NCI-H2227 (cell line): ENCODE measurements at regions not wholly inside any gene's neighbourhood (a gene's known extent, or its start where the extent isn't known, plus 50 kb on each side); places are given as distances from the start of the nearest gene placed in this dataset.

Source experiments
- DNase-seq: peaks from one replicate; lab custom pipeline; 2025; ENCODE audit not compliant: unreplicated experiment; lab: John Stamatoyannopoulos, UW

DNA sequence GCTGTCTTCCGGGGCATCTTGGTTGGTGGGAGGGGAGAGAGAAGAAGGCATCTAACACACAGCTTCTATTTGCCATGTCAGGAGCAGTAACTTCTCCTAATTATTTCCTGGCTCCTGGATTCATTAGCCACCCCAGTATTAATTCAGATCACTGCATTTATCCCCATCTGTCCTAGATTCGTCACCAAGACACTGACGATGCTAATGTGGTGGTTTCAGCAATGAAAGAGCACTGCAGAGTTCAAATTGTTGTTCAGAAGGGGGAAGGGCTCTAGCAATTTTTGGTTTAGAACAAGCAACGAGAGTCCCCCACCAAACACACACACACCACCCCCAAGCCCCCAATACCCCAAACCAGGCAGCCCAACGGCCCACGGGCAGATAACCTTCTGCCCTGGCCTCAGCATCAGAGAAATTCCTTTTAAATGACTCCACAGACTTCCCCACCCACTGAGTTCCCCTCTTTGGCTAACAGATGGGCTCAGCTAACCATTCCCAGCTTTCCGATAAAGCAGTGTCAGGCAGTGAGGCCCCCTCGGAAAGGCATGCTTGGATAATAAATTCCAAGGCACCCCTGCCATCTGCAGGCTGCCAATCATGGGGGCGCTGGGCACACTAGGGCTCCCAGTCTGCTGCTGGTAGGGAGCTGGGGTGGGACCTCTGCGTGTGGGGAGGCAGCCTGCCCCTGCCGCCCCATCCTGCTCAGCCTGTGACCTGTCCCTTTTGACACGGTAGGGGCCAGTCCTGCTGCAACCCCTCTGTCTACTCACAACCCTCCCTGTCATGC, 453.5 kb downstream of the MIAT start:
- no peak for DNase-seq

DNA sequence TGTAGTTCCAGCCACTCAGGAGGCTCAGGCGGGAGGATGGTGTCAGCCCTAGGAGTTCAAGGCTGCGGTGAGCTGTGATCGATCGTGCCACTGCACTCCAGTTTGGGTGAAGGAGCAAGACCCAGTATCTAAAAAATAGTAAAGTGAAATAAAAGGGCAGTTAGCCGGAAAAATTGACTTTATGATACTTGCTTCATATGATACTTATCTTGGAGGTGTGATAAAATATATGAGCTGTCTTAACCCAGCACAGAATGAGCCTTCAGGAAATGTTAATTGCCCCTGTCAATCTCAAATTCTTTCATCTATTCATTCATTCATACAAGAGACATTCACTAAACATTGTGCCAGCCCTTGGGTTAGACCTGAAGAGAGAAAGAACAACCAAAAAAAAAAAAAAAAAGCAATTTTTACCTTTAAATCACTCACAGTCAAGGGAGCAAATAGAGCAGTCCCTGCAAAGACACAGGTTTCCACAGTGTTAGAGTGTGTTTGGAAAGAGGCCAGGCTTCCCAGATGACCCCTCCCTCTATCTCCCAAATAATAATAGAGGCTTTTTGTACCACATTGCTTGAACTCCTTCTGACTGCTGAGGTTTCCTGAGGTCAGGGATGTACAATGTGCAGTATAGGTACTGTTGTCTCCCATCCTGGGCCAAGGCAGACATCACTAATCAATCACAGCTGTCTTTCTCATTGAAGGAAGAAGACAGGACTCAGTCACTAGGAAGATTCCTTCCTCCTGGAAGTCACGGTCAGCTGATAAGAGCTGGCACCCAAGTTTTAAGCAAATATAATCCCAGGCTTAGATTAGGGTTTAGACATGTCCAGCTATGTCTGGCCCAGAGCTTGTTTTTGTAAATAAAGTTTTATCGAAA, 454.6 kb downstream of the MIAT start:
- no peak for DNase-seq

DNA sequence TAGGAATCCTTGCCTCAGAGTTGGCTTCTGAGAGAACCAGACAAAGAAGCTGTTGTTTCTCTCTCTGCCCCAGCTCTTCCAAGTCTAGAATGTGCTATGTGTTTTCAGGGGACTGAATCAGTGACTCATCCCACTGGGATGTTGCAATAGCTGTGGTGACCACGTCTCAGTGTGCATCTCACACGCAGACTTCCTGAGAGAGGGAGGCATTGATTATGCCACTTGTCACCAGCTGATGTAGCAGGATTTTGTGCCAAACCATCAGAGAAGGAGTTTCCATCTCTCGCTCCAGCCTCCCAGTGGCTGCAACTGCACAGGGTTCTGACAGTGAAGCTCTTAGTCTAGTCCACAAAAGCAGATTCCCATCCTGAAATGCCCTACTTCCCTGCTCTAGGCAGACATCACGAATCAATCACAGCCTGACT, 455.8 kb downstream of the MIAT start:
- DNase-seq: no peak

DNA sequence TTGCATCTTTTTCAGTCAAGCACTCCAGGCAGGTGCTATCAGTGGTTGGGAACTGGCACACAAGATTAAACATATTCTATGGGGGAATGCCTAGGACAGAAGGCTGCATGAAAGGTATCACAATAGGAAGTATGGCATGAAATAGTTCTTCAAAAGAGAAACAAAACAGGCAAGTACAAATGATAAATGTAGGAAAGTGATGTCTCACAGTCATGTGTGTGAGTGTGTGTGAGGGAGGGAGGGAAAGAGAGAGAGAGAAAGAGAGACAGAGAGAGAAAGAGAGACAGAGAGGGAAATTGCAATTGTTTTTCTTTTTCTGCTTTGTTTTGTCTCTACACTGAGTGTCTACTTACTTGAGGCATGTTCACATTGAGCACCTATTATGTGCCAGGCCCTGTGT, 456.3 kb downstream of the MIAT start:
- DNase-seq: no peak

DNA sequence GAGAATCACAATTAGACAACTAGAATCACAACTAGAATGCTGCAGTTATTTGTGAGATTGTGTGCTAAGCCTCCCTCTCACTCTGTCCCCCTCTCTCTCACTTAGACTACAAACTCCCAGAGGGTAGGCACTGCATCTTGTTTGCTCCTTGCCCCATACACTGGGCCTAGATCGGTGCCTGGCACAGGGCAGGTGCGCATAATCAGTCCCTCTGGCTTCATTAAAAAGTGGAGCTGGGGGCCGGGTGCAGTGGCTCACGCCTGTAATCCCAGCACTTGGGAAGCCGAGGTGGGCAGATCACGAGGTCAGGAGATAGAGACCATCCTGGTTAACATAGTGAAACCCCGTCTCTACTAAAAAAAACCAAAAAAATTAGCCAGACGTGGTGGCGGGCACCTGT, 456.8 kb downstream of the MIAT start:
- no peak for DNase-seq

DNA sequence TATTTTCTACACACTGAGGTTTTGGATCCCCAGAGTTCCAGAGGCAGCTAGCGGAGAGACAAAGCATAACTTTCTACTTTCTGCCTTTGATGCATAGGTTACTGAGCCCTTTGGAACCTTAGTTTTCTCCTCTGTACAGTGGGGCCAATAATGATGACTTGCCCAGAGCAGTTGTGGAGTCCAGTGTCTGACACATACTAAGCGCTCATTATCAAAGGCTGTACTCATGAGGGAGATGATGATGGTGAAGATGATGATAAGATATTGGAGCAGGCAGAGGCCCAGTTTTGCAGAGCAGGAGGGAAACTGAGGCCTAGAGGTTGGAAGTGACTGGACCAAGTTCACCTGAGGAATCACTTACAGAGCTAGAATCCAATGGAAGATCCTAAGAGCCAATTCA, 458.0 kb downstream of the MIAT start:
- DNase-seq: no peak

DNA sequence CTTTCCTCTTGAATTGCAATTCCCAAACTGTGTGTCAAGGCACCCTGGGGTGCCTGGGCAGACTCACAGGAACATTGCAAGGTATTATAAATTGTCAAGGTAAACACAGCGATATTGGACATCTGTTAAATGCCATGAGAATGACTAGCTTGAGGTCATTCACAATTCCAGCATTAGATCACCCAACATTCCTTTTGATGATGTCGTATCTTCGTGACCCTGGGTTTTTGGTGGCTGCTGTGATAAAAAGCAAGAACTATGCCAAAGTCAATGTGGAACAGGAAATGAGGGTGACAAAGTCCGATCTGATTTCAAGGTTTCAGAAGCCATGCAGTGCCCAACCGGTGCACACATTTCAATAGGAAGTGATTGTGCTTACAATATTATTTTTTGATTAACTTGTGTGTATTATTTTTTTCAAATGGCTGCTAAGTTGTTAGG, 458.4 kb downstream of the MIAT start:
- no peak for DNase-seq

DNA sequence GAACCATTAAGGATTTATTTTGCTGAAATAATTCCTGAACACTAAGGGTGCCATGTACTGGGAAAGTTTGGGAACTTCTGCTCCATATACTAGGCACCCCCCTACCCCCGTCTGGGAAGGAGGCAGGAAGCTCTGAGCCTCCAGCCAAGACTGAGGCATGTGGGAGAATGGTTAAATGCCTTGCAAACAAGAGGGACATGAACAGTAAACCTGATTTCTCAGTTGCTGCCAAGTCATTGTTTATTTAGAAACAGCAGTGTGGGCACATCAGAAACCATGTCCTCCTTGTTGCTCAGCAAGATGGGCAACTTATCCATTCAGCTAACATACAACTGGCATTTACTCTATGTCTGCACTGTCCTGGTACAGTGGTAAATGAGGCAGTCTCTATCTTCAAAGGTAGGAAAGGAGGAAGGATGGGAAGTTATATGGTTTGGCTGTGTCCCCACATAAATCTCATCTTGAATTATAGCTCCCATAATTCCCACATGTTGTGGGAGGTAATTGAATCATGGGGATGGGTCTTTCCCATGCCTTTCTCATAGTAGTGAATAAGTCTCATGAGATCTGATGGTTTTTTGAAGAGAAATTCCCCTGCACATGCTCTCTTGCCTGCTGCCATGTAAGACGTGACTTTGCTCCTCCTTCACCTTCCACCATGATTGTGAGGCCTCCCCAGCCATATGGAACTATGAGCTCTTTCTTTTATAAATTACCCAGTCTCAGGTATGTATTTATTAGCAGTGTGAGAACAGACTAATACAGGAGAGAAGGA, 459.1 kb downstream of the MIAT start:
- no peak for DNase-seq

DNA sequence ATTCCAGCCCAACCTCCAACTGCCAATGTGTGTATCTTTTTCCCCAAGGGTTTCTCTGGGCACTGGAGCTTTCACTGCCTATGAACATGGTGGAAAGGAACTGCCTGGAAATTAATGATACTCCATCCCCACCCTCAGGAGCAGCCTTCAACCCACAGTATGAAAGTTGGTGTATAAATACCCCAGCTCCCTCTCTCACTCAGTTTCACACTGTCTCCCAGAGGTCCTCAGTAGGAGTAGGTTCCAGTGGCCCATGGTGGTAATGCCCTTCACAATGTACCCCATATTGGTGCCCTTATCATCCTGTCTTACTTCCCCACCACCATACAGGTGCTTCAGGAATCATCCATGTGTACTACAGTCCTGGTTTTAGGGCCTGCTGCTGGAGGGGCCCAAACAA, 462.6 kb downstream of the MIAT start:
- no peak for DNase-seq

DNA sequence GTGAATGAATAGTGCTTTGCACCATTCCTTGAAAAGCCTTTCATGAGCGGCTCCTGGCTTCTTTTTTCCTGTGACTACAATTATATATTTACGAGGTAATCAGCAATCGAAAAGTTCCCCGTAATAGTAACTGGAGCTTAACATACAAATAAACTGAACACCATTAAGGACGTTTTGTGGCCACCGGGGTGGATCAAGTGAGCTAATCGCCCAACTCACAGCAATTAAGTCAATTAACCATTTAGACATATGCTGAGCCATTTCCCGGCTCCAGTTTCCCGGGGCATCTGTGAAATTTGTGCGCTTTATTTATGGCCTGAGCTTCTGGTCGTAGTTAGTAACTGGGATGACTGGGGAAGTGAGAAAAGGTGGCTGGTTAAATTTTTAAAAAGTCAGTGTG, 465.2 kb downstream of the MIAT start:
- DNase-seq: no peak

DNA sequence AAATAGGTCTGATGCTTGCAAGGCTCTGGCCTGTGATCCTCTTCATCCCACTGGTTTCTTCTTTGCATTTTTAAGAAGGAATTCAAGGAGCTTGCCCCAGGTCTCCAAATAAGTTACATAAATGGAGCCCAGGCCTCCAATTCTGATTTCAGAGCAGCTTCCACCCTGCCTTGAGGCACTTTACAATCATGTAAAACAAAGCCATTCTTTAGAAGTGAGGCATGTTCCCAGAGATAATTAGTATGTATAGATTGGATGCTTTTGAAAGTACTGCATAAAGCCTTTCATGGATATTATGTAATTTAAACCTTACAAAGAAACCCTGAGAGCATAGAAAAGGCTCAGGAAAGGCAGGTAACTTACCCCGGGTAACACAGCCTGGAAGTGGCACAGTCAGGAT, 466.5 kb downstream of the MIAT start:
- no peak for DNase-seq

DNA sequence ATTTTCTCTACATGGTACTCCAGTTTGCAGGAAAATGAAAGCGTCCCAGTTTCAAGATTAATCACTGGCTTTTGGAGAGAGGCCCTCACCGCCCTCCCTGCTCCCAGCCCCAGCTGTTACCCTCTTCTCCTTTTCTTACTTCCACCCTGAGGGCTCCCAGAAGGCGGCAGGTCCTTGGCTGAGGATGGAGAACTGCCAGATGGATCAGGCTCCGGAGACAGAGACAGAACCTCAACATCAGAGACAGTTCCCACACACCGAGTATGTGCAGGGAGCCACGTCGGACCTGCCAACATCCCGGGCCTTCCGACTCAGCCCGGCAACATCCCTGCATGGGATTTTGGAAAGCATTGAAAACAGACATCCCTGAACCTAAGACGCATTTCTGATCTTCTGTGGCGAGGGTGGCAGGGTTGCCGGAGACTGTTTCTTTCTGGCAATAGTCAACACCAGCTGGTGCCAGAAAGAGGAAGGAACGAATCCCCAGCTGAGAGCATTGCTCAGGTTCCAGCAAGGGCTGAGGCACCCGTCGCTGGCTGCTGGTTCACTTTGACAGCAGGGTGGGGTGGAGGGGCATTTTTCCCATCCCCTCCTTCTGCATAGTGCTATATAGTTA, 467.1 kb downstream of the MIAT start:
- DNase-seq: no peak

DNA sequence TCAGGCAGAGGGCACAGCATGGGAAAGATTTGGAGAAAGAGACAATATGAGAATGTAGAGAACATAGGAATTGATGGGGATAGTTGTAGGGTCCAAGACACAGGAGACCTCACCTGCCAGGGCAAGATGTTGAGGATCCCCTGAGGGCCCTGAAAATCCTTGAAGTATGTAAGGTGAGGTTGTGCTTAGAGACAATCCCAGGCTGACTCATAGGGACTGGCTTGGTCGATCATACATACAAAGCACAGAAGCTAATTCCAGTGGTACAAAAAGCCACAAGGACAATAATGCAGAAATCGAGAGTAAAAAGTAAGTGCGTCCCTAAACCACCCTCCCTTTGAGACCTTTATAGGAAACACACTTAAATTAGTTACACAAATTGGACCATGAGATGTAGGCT, 468.2 kb downstream of the MIAT start:
- no peak for DNase-seq

DNA sequence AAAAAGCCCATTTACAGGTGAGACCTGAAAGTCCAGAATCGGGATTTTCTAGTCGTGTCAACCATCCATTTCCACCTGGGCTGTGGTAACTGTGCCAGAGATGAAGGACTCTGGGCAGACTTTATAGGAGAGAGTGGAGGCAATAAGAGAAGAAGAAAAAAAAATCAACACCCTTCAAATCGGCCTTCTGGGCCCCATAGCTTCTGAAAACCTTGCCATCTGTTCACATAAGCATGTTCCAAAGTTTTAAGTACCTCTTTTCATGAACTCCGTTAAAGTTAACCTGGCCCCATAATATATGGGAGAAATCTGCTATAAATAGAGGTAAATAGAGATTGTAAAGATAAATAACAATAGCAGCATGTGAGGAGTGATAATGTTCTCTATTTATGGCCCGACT, 470.5 kb downstream of the MIAT start:
- no peak for DNase-seq

DNA sequence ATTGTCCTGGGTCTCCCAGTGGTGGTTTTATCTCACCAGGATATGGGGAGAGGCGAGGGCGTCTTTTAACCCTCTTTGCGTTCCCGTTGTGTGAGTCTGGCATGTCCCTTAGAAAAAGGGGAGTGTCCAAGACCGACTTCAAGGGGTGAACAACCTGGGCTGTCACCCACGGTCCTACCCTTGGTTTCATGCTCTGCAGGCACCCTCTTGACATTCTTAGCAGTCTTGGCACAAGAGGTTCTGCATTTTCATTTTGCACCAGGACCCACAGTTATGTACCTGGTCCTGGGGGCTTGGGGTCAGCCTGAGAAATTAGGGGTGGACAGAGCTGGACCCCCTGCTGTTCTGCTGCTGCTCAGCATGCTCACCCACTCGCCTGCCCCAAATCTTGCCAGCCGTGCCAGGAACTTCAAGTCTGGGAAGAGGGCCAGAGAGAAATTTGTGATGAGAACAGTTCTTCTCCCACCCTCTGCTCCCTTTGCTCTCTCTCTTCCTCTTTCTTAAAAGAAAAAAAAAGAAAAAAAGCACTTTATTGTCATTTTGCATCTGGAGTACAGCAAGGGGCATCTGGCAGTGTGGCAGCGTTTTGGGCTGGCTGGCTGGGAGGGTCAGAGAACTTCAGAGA, 471.2 kb downstream of the MIAT start:
- no peak for DNase-seq

DNA sequence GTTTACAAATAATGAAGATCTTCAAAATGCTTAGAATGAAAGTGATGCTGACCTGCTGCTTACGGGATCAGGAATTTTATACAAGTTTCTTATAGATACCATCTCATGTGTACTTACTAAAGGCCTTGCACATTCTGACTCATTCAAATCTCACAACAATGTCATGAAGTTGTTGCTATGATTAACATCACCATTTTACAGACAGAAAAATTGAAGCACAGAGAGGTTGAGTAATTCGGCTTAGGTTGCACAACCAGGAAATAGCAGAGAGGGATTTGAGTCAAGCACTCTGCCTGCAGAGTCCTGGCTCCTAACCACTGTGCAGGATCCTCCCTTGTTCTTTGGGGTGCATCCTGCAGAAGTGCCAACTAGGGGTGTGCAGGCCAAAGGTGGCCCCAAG, 471.9 kb downstream of the MIAT start:
- DNase-seq: no peak

DNA sequence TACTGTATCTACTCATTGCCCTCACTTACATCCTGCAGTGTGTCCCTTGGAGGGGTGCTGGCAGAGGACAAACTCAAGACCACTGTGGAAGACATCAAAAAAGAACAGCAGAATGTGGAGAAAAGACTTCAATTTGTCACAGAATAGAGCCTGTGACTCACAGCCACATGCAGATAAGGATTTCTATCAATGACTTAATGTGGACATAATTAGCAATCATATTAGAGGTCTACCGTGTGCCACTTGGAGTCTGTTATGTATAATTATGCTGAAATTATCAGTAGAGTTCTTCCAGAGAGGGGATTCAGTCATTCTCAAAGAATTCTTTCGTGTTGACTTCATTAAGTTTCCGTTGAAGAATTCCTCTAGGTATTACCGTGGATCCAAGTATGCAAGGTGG, 473.5 kb downstream of the MIAT start:
- DNase-seq: no peak

DNA sequence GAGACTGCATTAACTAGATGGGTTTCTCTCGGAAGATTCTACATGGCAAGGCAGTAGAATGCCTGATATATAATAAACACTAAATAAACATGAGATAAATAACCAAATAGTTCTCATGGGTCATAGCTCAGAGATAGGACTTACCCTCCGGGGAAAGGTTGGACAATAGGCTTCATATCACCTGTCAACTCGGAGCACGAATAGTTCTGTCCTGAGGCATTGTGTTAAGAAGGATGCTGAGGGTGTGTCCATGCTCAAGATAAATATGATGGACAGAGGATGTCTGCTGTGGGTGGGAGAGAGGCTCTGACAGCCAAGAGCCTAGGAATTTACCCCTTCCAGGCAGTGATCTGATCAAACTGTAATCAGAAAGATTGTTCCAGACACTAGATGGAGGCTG, 474.0 kb downstream of the MIAT start:
- DNase-seq: no peak

DNA sequence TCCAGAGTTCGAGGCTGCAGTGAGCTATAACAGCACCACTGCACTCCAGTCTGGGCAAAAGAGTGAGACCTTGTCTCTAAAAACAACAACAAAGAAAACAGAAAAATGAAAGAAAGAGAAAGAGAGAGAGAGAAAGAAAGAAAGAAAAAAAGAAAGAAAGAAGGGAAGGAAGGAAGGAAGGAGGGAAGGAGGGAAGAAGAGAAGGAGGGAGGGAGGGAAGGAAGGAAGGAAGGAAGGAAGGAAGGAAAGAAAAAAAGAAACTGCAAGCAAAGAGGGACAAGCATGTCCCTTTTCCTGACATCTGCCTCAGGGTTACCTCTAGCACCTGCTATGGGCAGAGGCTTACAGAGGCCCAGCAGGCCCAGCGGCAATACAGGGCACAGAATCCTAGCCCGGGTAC, 475.0 kb downstream of the MIAT start:
- no peak for DNase-seq

DNA sequence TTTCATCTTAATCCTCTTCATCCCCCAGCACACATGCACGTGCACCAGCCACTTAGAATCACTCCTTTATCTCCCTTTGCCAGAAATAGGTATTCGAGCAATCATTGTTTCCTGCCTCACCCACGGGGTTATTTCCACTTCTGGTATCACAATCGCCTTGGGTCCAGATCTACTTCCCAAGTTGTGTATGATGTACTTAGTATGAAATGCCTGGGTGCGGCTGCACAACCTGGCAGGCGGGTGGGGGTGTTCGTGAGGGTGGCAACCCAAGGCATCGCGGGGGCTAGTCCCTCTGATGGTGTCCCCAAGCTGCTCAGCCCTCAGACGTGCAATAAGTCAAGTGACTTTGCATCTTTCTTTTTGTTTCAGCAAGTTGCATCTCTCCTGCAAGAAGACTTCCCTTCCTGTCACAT, 475.6 kb downstream of the MIAT start:
- no peak for DNase-seq
